ENCODE measurements at regions not wholly inside any gene's neighbourhood (a gene's known extent, or its start where the extent isn't known, plus 50 kb on each side); places are given as distances from the start of the nearest gene placed in this dataset.

DNA sequence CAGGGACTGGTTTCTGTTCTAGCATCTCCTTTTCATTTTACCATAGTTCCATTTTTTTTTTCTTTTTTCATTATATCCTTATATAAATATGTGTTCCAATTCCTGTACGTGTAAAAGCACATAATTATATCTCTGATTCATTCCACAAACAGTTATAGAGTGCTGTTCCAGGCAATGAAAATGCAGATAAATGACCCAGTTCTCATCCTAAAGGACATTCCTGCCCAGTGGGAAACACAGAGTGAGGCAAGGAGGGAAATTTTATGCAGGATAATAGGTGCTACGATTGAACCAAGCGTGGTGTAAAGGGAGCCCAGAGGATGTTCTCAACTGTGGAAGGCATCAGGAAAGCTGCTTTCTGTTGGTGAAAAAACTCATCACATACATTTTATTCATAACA lies 408.1 kb downstream of the GATA3 start:
- intact Hi-C loops (cut with DNase I): no loop called here
- Histone ChIP-seq H3K27ac (no peak overlapping the region), H3K36me3 (no peaks in the 10 kb centered on the region), H3K4me3 (replicated peaks in 1 of 3) (no peak overlapping the region), H3K9me3 (no peaks in the 10 kb centered on the region), H3K4me1 (no peaks in the 10 kb centered on the region), H3K27me3 (no peaks in the 10 kb centered on the region)
- DNase-seq: no peak
- TF ChIP-seq, protein P1, sequence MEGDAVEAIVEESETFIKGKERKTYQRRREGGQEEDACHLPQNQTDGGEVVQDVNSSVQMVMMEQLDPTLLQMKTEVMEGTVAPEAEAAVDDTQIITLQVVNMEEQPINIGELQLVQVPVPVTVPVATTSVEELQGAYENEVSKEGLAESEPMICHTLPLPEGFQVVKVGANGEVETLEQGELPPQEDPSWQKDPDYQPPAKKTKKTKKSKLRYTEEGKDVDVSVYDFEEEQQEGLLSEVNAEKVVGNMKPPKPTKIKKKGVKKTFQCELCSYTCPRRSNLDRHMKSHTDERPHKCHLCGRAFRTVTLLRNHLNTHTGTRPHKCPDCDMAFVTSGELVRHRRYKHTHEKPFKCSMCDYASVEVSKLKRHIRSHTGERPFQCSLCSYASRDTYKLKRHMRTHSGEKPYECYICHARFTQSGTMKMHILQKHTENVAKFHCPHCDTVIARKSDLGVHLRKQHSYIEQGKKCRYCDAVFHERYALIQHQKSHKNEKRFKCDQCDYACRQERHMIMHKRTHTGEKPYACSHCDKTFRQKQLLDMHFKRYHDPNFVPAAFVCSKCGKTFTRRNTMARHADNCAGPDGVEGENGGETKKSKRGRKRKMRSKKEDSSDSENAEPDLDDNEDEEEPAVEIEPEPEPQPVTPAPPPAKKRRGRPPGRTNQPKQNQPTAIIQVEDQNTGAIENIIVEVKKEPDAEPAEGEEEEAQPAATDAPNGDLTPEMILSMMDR (IDR thresholded peaks at IDR 0.05): no peak
- no peak for TF ChIP-seq POLR2A (IDR thresholded peaks at IDR 0.05)
- 86 to 93% methylated on average over 3 of the region's 3 CpGs for WGBS, 2 donors

DNA sequence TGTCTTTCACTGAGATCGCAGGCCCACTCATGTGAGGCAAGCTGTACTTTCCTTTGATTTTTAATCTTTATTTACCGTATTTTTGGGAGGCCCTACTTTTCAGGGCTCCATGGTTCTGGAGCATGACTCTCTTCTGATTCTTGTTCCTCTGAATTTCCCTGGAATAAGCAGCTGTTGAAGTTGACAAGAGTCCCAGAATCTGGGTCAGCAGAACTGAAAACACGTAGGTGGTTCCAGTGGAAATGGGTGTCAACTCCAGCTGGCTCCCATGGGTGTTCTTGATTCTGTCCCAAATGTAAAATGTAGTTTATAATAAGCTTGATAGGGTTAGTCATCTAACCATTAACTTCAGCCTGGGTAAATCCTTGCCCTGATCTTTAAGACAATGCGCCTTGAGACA lies 409.4 kb downstream of the GATA3 start:
- H3K9me3 ChIP-seq: no peaks in the 10 kb centered on the region
- intact Hi-C loops (cut with DNase I): no loop called here
- DNase-seq: no peak
- 88% methylated on average over 4 of the region's 4 CpGs for whole genome bisulfite sequencing, 2 donors
- TF ChIP-seq, protein P1 (IDR thresholded peaks at IDR 0.05): no peak
- no peak for TF ChIP-seq POLR2A (IDR thresholded peaks at IDR 0.05)
- no peaks in the 10 kb centered on the region for H3K36me3 ChIP-seq
- H3K27me3 ChIP-seq: no peaks in the 10 kb centered on the region
- H3K4me3 ChIP-seq (replicated peaks in 1 of 3): no peak overlapping the region
- no peak overlapping the region for H3K27ac ChIP-seq
- no peaks in the 10 kb centered on the region for H3K4me1 ChIP-seq

DNA sequence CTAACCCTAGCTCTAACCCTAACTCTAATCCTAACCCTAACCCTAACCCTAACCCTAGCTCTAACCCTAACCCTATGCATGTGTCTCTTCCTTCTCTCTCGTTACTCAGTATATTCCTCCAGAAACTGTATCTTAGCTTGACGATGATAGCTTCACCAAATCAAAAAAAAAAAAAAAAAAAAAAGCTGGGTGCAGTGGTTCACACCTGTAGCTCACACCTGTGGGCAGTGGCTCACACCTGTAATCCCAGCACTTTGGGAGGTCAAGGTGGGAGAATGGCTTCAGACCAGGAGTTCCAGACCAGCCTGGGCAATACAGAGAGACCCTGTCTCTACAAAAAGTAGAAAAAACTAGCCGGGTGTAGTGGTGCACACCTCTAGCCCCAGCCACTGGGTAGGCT lies 414.0 kb downstream of the GATA3 start:
- intact Hi-C loops (cut with DNase I): no loop called here
- TF ChIP-seq POLR2A (IDR thresholded peaks at IDR 0.05): no peak
- TF ChIP-seq, protein P1 (IDR thresholded peaks at IDR 0.05): no peak
- H3K9me3 ChIP-seq: no peaks in the 10 kb centered on the region
- no peaks in the 10 kb centered on the region for H3K27me3 ChIP-seq
- no peaks in the 10 kb centered on the region for H3K4me1 ChIP-seq
- no peak overlapping the region for H3K27ac ChIP-seq
- no peak for DNase-seq
- 87% methylated on average over 3 of the region's 3 CpGs for WGBS, 2 donors
- H3K4me3 ChIP-seq (replicated peaks in 1 of 3): no peak overlapping the region
- no peaks in the 10 kb centered on the region for H3K36me3 ChIP-seq

DNA sequence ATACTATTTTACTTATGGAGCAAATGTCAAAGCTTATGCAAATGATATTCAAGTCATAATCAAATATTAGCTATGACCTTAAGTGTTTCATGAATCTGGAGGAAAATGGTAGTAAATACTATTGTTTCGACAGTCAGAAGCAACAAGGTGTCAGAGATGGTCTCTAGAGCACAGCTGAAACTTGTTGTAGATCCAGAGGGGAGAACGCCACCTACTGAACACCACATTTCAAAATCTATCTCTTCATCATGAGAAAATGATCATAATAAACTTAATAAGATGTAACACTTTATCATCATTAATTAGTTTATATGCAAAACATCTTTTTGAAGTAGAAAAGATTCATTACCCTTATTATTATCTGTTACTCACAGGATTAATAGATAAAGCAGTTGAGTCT lies 418.7 kb downstream of the GATA3 start:
- no peak for TF ChIP-seq POLR2A (IDR thresholded peaks at IDR 0.05)
- WGBS, 2 donors: 82 to 87% methylated on average over 2 of the region's 2 CpGs
- intact Hi-C loops (cut with DNase I): no loop called here
- no peaks in the 10 kb centered on the region for H3K4me1 ChIP-seq
- H3K4me3 ChIP-seq (replicated peaks in 1 of 3): no peak overlapping the region
- no peaks in the 10 kb centered on the region for H3K9me3 ChIP-seq
- no peak for DNase-seq
- no peak overlapping the region for H3K27ac ChIP-seq
- no peaks in the 10 kb centered on the region for H3K36me3 ChIP-seq
- H3K27me3 ChIP-seq: no peaks in the 10 kb centered on the region

DNA sequence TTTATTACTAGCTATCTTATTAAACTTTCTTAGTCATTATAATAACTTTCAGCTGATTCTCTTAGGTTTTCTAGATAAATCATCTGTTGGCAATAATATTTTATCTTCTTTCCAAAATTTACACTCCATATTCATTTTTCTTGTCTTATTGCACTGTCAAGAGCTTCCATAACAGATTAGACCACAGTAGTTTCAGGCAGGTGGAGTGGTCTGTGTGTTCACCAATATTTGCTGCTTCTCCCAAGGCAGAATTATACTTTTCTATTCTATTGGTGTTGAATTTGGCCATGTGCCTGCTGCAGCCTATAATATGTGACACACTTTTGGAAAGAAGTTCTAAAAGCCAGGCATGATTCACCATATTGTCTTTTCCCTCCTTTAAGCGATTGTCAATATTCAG lies 422.8 kb downstream of the GATA3 start:
- Histone ChIP-seq H3K4me1 (no peaks in the 10 kb centered on the region), H3K27ac (no peak overlapping the region), H3K9me3 (no peaks in the 10 kb centered on the region), H3K36me3 (no peaks in the 10 kb centered on the region), H3K27me3 (no peaks in the 10 kb centered on the region), H3K4me3 (replicated peaks in 1 of 3) (no peak overlapping the region)
- TF ChIP-seq POLR2A (IDR thresholded peaks at IDR 0.05): no peak
- TF ChIP-seq, protein P1 (IDR thresholded peaks at IDR 0.05): no peak
- no peak for DNase-seq
- WGBS, 2 donors: 91 to 92% methylated on average over 1 of the region's 1 CpG
- intact Hi-C loops (cut with DNase I): no loop called here

All from thyroid gland (tissue), 4 donors.